Inflammatory macrophage (primary cell): ENCODE measurements at regions not wholly inside any gene's neighbourhood (a gene's known extent, or its start where the extent isn't known, plus 50 kb on each side); places are given as distances from the start of the nearest gene placed in this dataset.
A peak's percentile ranks its signal among the peaks of the same experiment; 100 is the strongest.
"Not testable (repeated sequence)": the region's sequence is repeated elsewhere in the genome, so short reads cannot be mapped to it uniquely, and the experiment has no call there.

ENCODE experiments used
- DNase-seq, 2 donors: peaks; one replicate each; pipeline ENCODE4 v3.0.0-alpha.2; 2020 to 2022

GRCh38 chr20:47406849-47407682 is 50.6 kb upstream of the ZMYND8 start:
- no peak for DNase-seq

GRCh38 chr20:47411161-47411560 is 54.7 kb upstream of the ZMYND8 start:
- DNase-seq, result no peak

- no peak for DNase-seq
Observed at GRCh38 chr20:47412083-47412482, 55.6 kb upstream of the ZMYND8 start.

- DNase-seq, result no peak
Observed at GRCh38 chr20:47413189-47413588, 56.7 kb upstream of the ZMYND8 start.

- no peak for DNase-seq
Observed at GRCh38 chr20:47417245-47418068, 61.0 kb upstream of the ZMYND8 start.

GRCh38 chr20:47418069-47418757 is 61.7 kb upstream of the ZMYND8 start:
- no peak for DNase-seq

GRCh38 chr20:47419953-47420514 is 63.5 kb upstream of the ZMYND8 start:
- DNase-seq, result no peak

- DNase-seq, result peak; percentile 29 to 55
Observed at GRCh38 chr20:47421076-47421475, 64.6 kb upstream of the ZMYND8 start.

- DNase-seq, result no peak
Observed at GRCh38 chr20:47423586-47423985, 67.1 kb upstream of the ZMYND8 start.

- no peak for DNase-seq
Observed at GRCh38 chr20:47427067-47427466, 70.6 kb upstream of the ZMYND8 start.

- DNase-seq, result no peak
Observed at GRCh38 chr20:47427746-47428145, 71.2 kb upstream of the ZMYND8 start.

GRCh38 chr20:47428164-47428563 is 71.7 kb upstream of the ZMYND8 start:
- DNase-seq, result peak in 1 of 2 donors; percentile 49

- DNase-seq, result no peak
Observed at GRCh38 chr20:47428851-47429336, 72.4 kb upstream of the ZMYND8 start.

- no peak for DNase-seq
Observed at GRCh38 chr20:47429409-47429808, 72.3 kb upstream of the NCOA3 start.

- DNase-seq, result no peak
Observed at GRCh38 chr20:47430862-47431588, 70.7 kb upstream of the NCOA3 start.

- DNase-seq, result peak in 1 of 2 donors; percentile 61
Observed at GRCh38 chr20:47432834-47433210, 68.9 kb upstream of the NCOA3 start.

- not testable (repeated sequence) for DNase-seq
Observed at GRCh38 chr20:47434128-47434779, 67.4 kb upstream of the NCOA3 start.

- DNase-seq, result peak; percentile 61 to 64
Observed at GRCh38 chr20:47438464-47439381, 63.0 kb upstream of the NCOA3 start.

- DNase-seq, result no peak
Observed at GRCh38 chr20:47440857-47441773, 60.6 kb upstream of the NCOA3 start.
